ENCODE measurements at regions not wholly inside any gene's neighbourhood (a gene's known extent, or its start where the extent isn't known, plus 50 kb on each side); places are given as distances from the start of the nearest gene placed in this dataset.
A peak's percentile ranks its signal among the peaks of the same experiment; 100 is the strongest.

DNA sequence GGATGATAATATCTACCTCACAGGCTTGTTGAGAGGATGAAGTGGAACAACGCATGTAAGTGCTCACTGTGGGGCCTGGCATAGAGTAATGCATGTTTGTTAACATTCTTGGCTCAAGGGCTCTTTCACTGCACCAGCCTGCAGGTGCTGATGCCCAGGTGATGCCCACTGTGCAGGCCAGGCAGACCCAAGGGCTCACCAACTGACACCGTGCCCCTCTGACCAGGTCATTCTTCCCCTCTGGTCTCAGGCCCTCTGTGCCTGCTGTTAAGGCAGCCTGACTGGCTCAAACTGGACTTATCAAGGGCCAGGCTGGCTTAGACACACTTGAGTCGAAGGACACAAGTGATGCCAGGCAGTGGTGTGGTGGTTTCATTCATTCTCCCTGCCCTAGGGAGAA is 90.5 kb downstream of the PJA1 start:
- H3K4me1 ChIP-seq: peaks cover 11% of the 10 kb centered on the region
- DNase-seq: no peak
- no peaks in the 10 kb centered on the region for H3K9me3 ChIP-seq
- TF ChIP-seq, protein P1, sequence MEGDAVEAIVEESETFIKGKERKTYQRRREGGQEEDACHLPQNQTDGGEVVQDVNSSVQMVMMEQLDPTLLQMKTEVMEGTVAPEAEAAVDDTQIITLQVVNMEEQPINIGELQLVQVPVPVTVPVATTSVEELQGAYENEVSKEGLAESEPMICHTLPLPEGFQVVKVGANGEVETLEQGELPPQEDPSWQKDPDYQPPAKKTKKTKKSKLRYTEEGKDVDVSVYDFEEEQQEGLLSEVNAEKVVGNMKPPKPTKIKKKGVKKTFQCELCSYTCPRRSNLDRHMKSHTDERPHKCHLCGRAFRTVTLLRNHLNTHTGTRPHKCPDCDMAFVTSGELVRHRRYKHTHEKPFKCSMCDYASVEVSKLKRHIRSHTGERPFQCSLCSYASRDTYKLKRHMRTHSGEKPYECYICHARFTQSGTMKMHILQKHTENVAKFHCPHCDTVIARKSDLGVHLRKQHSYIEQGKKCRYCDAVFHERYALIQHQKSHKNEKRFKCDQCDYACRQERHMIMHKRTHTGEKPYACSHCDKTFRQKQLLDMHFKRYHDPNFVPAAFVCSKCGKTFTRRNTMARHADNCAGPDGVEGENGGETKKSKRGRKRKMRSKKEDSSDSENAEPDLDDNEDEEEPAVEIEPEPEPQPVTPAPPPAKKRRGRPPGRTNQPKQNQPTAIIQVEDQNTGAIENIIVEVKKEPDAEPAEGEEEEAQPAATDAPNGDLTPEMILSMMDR (IDR thresholded peaks at IDR 0.05; ENCODE audit: low read depth, low read length): no peak
- H3K27me3 ChIP-seq: no peaks in the 10 kb centered on the region
- H3K4me3 ChIP-seq (ENCODE audit: low read depth, low read length): no peak overlapping the region
- no peaks in the 10 kb centered on the region for H3K36me3 ChIP-seq

DNA sequence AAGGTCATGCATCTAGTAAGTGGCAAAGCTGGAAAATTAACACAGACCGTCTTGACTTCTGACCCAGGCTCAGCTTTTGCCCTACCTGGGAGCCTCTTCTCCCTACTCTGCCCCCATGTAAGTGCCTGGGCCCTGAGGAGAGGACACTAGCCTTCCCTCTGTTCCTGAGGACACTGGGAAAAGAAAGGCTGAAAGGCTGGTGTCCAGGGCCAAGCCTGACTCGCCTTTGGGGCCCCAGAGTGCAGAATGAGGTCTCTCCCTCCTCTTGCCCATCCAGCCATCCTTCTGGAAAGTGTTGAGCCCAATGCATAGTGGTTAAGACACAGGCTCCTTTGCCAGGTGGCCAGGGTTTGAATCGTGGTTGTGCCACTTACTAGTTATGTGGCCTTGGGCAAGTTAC is 91.5 kb downstream of the PJA1 start:
- H3K27me3 ChIP-seq: no peaks in the 10 kb centered on the region
- TF ChIP-seq, protein P1 (IDR thresholded peaks at IDR 0.05; ENCODE audit: low read depth, low read length): no peak
- no peak overlapping the region for H3K4me3 ChIP-seq (ENCODE audit: low read depth, low read length)
- no peaks in the 10 kb centered on the region for H3K9me3 ChIP-seq
- H3K36me3 ChIP-seq: no peaks in the 10 kb centered on the region
- no peak for DNase-seq
- H3K4me1 ChIP-seq: peaks cover 11% of the 10 kb centered on the region

DNA sequence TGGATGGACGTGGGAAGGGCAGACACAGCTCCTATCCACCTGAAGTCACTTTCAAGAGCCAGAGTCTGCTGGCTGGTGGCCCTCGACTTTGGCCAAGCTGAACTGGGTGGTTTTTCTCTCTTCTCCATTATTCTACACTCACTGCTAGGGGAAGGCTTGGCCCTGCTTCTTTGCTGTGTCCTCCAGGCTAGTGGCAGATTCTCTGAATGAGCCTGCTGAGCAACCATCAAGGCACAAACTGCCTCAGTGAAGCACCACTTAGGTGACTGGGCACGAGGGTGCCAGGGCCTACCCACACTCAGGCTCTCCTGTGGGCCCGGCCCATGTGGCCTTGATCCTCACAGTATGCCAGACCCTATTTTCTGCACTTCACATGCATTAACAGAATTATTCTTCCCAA is 92.0 kb downstream of the PJA1 start:
- no peak overlapping the region for H3K4me3 ChIP-seq (ENCODE audit: low read depth, low read length)
- peaks cover 11% of the 10 kb centered on the region for H3K4me1 ChIP-seq
- TF ChIP-seq, protein P1 (IDR thresholded peaks at IDR 0.05; ENCODE audit: low read depth, low read length): no peak
- DNase-seq: no peak
- no peaks in the 10 kb centered on the region for H3K36me3 ChIP-seq
- no peaks in the 10 kb centered on the region for H3K27me3 ChIP-seq
- H3K9me3 ChIP-seq: no peaks in the 10 kb centered on the region

DNA sequence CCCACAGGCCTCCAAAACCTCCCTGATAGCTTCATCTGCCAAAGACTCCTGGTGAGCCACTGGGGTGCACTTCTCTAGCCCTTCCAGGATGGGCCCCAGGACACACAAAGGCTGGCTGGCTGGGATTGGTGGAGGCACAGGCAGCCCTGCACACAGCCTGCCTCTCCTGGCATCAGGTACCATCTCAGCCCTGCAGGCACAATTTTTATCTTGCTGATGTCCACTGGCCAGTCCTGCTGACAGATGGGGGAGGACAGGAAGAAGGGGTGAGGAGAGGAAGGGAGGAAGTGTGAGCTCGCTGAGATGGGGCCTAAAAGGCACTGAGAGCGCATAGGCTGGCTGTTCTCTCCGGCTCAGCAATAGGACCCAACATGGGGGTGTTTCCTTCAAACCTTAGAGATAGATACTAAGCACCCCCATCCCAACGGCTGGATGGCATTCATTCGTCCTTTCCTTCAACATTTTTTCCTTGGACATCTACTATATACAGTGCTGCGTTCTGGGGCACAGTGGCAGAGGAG is 92.7 kb downstream of the PJA1 start:
- Histone ChIP-seq H3K4me3 (ENCODE audit: low read depth, low read length) (no peak overlapping the region), H3K27me3 (no peaks in the 10 kb centered on the region), H3K9me3 (no peaks in the 10 kb centered on the region), H3K36me3 (no peaks in the 10 kb centered on the region), H3K4me1 (peaks cover 15% of the 10 kb centered on the region)
- peak; percentile 26 for DNase-seq
- TF ChIP-seq, protein P1 (IDR thresholded peaks at IDR 0.05; ENCODE audit: low read depth, low read length): no peak

- peak; percentile 80 for DNase-seq
- Histone ChIP-seq H3K4me3 (ENCODE audit: low read depth, low read length) (no peak overlapping the region), H3K4me1 (peaks cover 15% of the 10 kb centered on the region), H3K27me3 (no peaks in the 10 kb centered on the region), H3K9me3 (no peaks in the 10 kb centered on the region), H3K36me3 (no peaks in the 10 kb centered on the region)
- TF ChIP-seq, protein P1 (IDR thresholded peaks at IDR 0.05; ENCODE audit: low read depth, low read length): no peak
Measured at GRCh38 chrX:69070949-69071650, 94.2 kb downstream of the PJA1 start.

DNA sequence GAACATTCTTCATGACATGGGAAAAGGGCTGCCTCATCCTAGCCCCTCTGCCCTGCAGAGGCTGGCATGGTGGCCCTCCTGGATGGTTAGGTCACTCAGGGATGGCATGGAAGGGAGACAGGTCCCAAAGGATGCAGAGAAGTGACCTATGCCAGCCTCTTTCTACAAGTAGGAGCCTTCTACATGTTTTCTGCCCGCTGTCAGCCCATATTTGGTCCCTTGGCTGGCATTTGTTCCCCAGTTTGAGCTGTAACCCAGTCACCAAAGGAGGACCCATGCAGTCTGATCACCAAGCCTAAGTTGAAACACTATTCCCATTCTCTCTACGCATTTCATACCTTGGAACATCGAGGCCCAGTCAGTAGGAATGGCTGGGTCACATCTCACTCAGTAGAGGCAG is 95.4 kb downstream of the PJA1 start:
- no peaks in the 10 kb centered on the region for H3K9me3 ChIP-seq
- H3K27me3 ChIP-seq: no peaks in the 10 kb centered on the region
- H3K4me1 ChIP-seq: peaks cover 15% of the 10 kb centered on the region
- TF ChIP-seq, protein P1 (IDR thresholded peaks at IDR 0.05; ENCODE audit: low read depth, low read length): no peak
- DNase-seq: no peak
- H3K36me3 ChIP-seq: no peaks in the 10 kb centered on the region
- H3K4me3 ChIP-seq (ENCODE audit: low read depth, low read length): no peak overlapping the region

All from BE2C (cell line).